Sigmoid colon (tissue), 4 donors: ENCODE measurements at regions not wholly inside any gene's neighbourhood (a gene's known extent, or its start where the extent isn't known, plus 50 kb on each side); places are given as distances from the start of the nearest gene placed in this dataset.

Experiments
- CTCF ChIP-seq, 4 experiments: fragments of 450-650 bp in 3 of 4; fragments of 200-600 bp in 1 of 4; IDR thresholded peaks; one replicate each; pipeline ENCODE4 v1.5.1; 2016 to 2019; ENCODE audit warnings: antibody characterized with exemption in 4 of 4, mild to moderate bottlenecking in 3 of 4, moderate library complexity in 2 of 4
- EP300 ChIP-seq, 4 donors: sonication (generic); formaldehyde crosslinking; IDR thresholded peaks; one replicate each; pipeline ENCODE4 v1.6.1; 2017; ENCODE audit warnings: antibody characterized with exemption in 4 of 4

- TF ChIP-seq CTCF (IDR thresholded peaks at IDR 0.05) (no peak), EP300 (IDR thresholded peaks at IDR 0.05) (no peak)
Observed at GRCh38 chr2:239864247-239865058, 160.7 kb downstream of the NDUFA10 start.
